ENCODE measurements at regions not wholly inside any gene's neighbourhood (a gene's known extent, or its start where the extent isn't known, plus 50 kb on each side); places are given as distances from the start of the nearest gene placed in this dataset.

- DNase-seq, result no peak
These were observed 91.2 kb downstream of the SOX9 start for GRCh38 chr17:72212041-72212440.

- DNase-seq, result no peak
These were observed 94.7 kb downstream of the SOX9 start for GRCh38 chr17:72215490-72215889.

- DNase-seq, result no peak
These were observed 95.1 kb downstream of the SOX9 start for GRCh38 chr17:72215928-72216327.

- DNase-seq, result no peak
These were observed 98.5 kb downstream of the SOX9 start for GRCh38 chr17:72219137-72219823.

GRCh38 chr17:72219824-72220493, 99.1 kb downstream of the SOX9 start:
- no peak for DNase-seq

GRCh38 chr17:72222661-72223380, 102.0 kb downstream of the SOX9 start:
- no peak for DNase-seq

GRCh38 chr17:72223866-72224291, 103.1 kb downstream of the SOX9 start:
- no peak for DNase-seq

GRCh38 chr17:72226322-72226721, 105.5 kb downstream of the SOX9 start:
- no peak for DNase-seq

- DNase-seq, result no peak
These were observed 113.2 kb downstream of the SOX9 start for GRCh38 chr17:72233986-72234385.

GRCh38 chr17:72234985-72235384, 114.2 kb downstream of the SOX9 start:
- DNase-seq, result no peak

GRCh38 chr17:72236980-72237633, 116.3 kb downstream of the SOX9 start:
- DNase-seq, result no peak

GRCh38 chr17:72238157-72238673, 117.4 kb downstream of the SOX9 start:
- DNase-seq, result no peak

- DNase-seq, result no peak
These were observed 118.7 kb downstream of the SOX9 start for GRCh38 chr17:72239548-72239947.

- DNase-seq, result no peak
These were observed 119.5 kb downstream of the SOX9 start for GRCh38 chr17:72240333-72240732.

GRCh38 chr17:72244494-72244893, 123.7 kb downstream of the SOX9 start:
- no peak for DNase-seq

- no peak for DNase-seq
These were observed 124.1 kb downstream of the SOX9 start for GRCh38 chr17:72244956-72245355.

- DNase-seq, result no peak
These were observed 128.6 kb downstream of the SOX9 start for GRCh38 chr17:72249441-72249840.

GRCh38 chr17:72250206-72250605, 129.4 kb downstream of the SOX9 start:
- DNase-seq, result no peak

- DNase-seq, result no peak
These were observed 132.8 kb downstream of the SOX9 start for GRCh38 chr17:72253597-72253996.

- DNase-seq, result no peak
These were observed 134.1 kb downstream of the SOX9 start for GRCh38 chr17:72254808-72255449.

- no peak for DNase-seq
These were observed 134.7 kb downstream of the SOX9 start for GRCh38 chr17:72255481-72255880.

GRCh38 chr17:72258711-72259110, 137.9 kb downstream of the SOX9 start:
- no peak for DNase-seq

GRCh38 chr17:72259922-72260321, 139.1 kb downstream of the SOX9 start:
- no peak for DNase-seq

Measured in T-helper 9 cell (primary cell).